ENCODE measurements at regions not wholly inside any gene's neighbourhood (a gene's known extent, or its start where the extent isn't known, plus 50 kb on each side); places are given as distances from the start of the nearest gene placed in this dataset.

- H3K4me2 ChIP-seq (ENCODE audit: low read length): no peak overlapping the region
- H3K4me3 ChIP-seq (ENCODE audit: low read length): no peak overlapping the region
- H3F3A ChIP-seq (ENCODE audit: low read length, unreplicated experiment): no peaks in the 10 kb centered on the region
- H3K27ac ChIP-seq (ENCODE audit: low read length): no peak overlapping the region
- ChIA-PET POLR2A (ENCODE audit: unreplicated experiment) (no interaction called here), CTCF (no interaction called here)
- H3K9me2 ChIP-seq (replicated peaks; ENCODE audit: low read length): no peaks in the 10 kb centered on the region
- DNase-seq: no peak
- H3K9ac ChIP-seq (ENCODE audit: low read length): no peak overlapping the region
- no peaks in the 10 kb centered on the region for H3K9me3 ChIP-seq (ENCODE audit: low read length)
- H3K79me2 ChIP-seq (ENCODE audit: low read length): no peaks in the 10 kb centered on the region
- H3K4me1 ChIP-seq (ENCODE audit: insufficient read depth, low read length): no peaks in the 10 kb centered on the region
- TF ChIP-seq CTCF (conservative IDR thresholded peaks at IDR 0.05; ENCODE audit: low read depth, low read length): no peak
- TF ChIP-seq EZH2phosphoT487 (IDR thresholded peaks at IDR 0.05; ENCODE audit: borderline replicate concordance, low read length): no peak
- no peak for TF ChIP-seq EZH2 (IDR thresholded peaks at IDR 0.05; ENCODE audit: low read length, unreplicated experiment)
- H2AFZ ChIP-seq (ENCODE audit: low read length): no peak overlapping the region
- no TSS peak for BruUV-seq (replicated peaks)
- no peaks in the 10 kb centered on the region for H4K20me1 ChIP-seq (ENCODE audit: low read length)
- H3K27me3 ChIP-seq (ENCODE audit: low read length): peaks cover 8% of the 10 kb centered on the region; the same call in 1 of the 2 replicates
- ATAC-seq: no peak
- intact Hi-C loops (cut with micrococcal nuclease): no loop called here
- no peaks in the 10 kb centered on the region for H3K36me3 ChIP-seq (ENCODE audit: low read depth, low read length)
Measured at GRCh38 chr10:24080207-24080606, 128.7 kb upstream of the KIAA1217 start.

- no peak overlapping the region for H3K4me3 ChIP-seq (ENCODE audit: low read length)
- CTCF ChIA-PET: no interaction called here
- H3K27ac ChIP-seq (ENCODE audit: low read length): no peak overlapping the region
- TF ChIP-seq CTCF (conservative IDR thresholded peaks at IDR 0.05; ENCODE audit: low read depth, low read length): no peak
- TF ChIP-seq EZH2 (IDR thresholded peaks at IDR 0.05; ENCODE audit: low read length, unreplicated experiment): no peak
- TF ChIP-seq EZH2phosphoT487 (IDR thresholded peaks at IDR 0.05; ENCODE audit: borderline replicate concordance, low read length): no peak
- no peak for ATAC-seq
- POLR2A ChIA-PET (ENCODE audit: unreplicated experiment): no interaction called here
- no peaks in the 10 kb centered on the region for H4K20me1 ChIP-seq (ENCODE audit: low read length)
- DNase-seq: no peak
- no peaks in the 10 kb centered on the region for H3K36me3 ChIP-seq (ENCODE audit: low read depth, low read length)
- H3K9ac ChIP-seq (ENCODE audit: low read length): no peak overlapping the region
- H2AFZ ChIP-seq (ENCODE audit: low read length): no peak overlapping the region
- no TSS peak for BruUV-seq (replicated peaks)
- no peaks in the 10 kb centered on the region for H3K4me1 ChIP-seq (ENCODE audit: insufficient read depth, low read length)
- no peak overlapping the region for H3K4me2 ChIP-seq (ENCODE audit: low read length)
- no peaks in the 10 kb centered on the region for H3F3A ChIP-seq (ENCODE audit: low read length, unreplicated experiment)
- intact Hi-C loops (cut with micrococcal nuclease): no loop called here
- no peaks in the 10 kb centered on the region for H3K9me3 ChIP-seq (ENCODE audit: low read length)
- no peaks in the 10 kb centered on the region for H3K9me2 ChIP-seq (replicated peaks; ENCODE audit: low read length)
- no peaks in the 10 kb centered on the region for H3K79me2 ChIP-seq (ENCODE audit: low read length)
- H3K27me3 ChIP-seq (ENCODE audit: low read length): peaks cover 5% of the 10 kb centered on the region; the same call in 1 of the 2 replicates
Measured at GRCh38 chr10:24086296-24087086, 122.4 kb upstream of the KIAA1217 start.

GRCh38 chr10:24091256-24091655 lies 117.7 kb upstream of the KIAA1217 start:
- Histone ChIP-seq H3K27me3 (ENCODE audit: low read length) (peaks cover 5% of the 10 kb centered on the region; the same call in 1 of the 2 replicates), H3K36me3 (ENCODE audit: low read depth, low read length) (no peaks in the 10 kb centered on the region), H3K27ac (ENCODE audit: low read length) (no peak overlapping the region), H3K4me1 (ENCODE audit: insufficient read depth, low read length) (no peaks in the 10 kb centered on the region), H4K20me1 (ENCODE audit: low read length) (no peaks in the 10 kb centered on the region), H3K9ac (ENCODE audit: low read length) (no peak overlapping the region), H3F3A (ENCODE audit: low read length, unreplicated experiment) (no peaks in the 10 kb centered on the region), H3K4me3 (ENCODE audit: low read length) (no peak overlapping the region), H3K4me2 (ENCODE audit: low read length) (no peak overlapping the region), H3K9me2 (replicated peaks; ENCODE audit: low read length) (no peaks in the 10 kb centered on the region), H3K79me2 (ENCODE audit: low read length) (no peaks in the 10 kb centered on the region), H2AFZ (ENCODE audit: low read length) (no peak overlapping the region), H3K9me3 (ENCODE audit: low read length) (no peaks in the 10 kb centered on the region)
- POLR2A ChIA-PET (ENCODE audit: unreplicated experiment): no interaction called here
- ATAC-seq: no peak
- CTCF ChIA-PET: no interaction called here
- no peak for DNase-seq
- no peak for TF ChIP-seq EZH2phosphoT487 (IDR thresholded peaks at IDR 0.05; ENCODE audit: borderline replicate concordance, low read length)
- TF ChIP-seq EZH2 (IDR thresholded peaks at IDR 0.05; ENCODE audit: low read length, unreplicated experiment): no peak
- no peak for TF ChIP-seq CTCF (conservative IDR thresholded peaks at IDR 0.05; ENCODE audit: low read depth, low read length)
- intact Hi-C loops (cut with micrococcal nuclease): no loop called here
- BruUV-seq (replicated peaks): no TSS peak
